A673 (cell line): ENCODE measurements at regions not wholly inside any gene's neighbourhood (a gene's known extent, or its start where the extent isn't known, plus 50 kb on each side); places are given as distances from the start of the nearest gene placed in this dataset.

ENCODE experiments used
- EZH2 ChIP-seq: fragments of 200-600 bp; sonication (generic); IDR thresholded peaks from 2 replicates; pipeline ENCODE4 v1.6.1; 2017; ENCODE audit warnings: borderline replicate concordance, low read depth, mild to moderate bottlenecking, mixed read lengths, antibody characterized with exemption, low read length; ENCODE audit not compliant: poor library complexity, severe bottlenecking
- TF ChIP-seq, protein P1 (sequence below): fragments of 300-800, 200-600 bp; sonication (generic); conservative IDR thresholded peaks from 2 replicates; pipeline ENCODE4 v1.5.1; 2017; ENCODE audit warnings: low read depth, mild to moderate bottlenecking, antibody characterized with exemption, low read length, moderate library complexity, mixed read lengths

DNA sequence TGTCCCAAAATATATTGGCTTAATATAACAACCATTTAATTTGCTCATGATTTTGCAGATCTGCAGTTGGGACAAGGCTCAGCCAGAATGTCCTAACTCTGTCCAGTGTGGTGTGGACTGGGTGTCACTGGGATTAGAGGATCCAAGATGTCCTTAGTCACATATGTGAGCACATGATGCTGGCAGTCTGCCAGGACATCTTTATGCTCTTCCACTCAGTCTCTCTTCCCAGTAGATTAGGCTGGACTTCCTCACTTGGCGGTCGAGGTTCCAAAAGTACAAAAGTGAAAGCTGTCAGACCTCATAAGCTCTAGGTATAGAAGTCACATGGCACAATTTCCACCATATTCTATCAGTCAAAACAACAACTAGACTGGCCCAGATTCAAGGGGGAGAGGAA lies 167.9 kb upstream of the NTF3 start:
- no peak for TF ChIP-seq EZH2
- TF ChIP-seq, protein P1, sequence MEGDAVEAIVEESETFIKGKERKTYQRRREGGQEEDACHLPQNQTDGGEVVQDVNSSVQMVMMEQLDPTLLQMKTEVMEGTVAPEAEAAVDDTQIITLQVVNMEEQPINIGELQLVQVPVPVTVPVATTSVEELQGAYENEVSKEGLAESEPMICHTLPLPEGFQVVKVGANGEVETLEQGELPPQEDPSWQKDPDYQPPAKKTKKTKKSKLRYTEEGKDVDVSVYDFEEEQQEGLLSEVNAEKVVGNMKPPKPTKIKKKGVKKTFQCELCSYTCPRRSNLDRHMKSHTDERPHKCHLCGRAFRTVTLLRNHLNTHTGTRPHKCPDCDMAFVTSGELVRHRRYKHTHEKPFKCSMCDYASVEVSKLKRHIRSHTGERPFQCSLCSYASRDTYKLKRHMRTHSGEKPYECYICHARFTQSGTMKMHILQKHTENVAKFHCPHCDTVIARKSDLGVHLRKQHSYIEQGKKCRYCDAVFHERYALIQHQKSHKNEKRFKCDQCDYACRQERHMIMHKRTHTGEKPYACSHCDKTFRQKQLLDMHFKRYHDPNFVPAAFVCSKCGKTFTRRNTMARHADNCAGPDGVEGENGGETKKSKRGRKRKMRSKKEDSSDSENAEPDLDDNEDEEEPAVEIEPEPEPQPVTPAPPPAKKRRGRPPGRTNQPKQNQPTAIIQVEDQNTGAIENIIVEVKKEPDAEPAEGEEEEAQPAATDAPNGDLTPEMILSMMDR, result no peak
